ENCODE measurements at regions not wholly inside any gene's neighbourhood (a gene's known extent, or its start where the extent isn't known, plus 50 kb on each side); places are given as distances from the start of the nearest gene placed in this dataset.
"Not testable (repeated sequence)": the region's sequence is repeated elsewhere in the genome, so short reads cannot be mapped to it uniquely, and the experiment has no call there.

DNA sequence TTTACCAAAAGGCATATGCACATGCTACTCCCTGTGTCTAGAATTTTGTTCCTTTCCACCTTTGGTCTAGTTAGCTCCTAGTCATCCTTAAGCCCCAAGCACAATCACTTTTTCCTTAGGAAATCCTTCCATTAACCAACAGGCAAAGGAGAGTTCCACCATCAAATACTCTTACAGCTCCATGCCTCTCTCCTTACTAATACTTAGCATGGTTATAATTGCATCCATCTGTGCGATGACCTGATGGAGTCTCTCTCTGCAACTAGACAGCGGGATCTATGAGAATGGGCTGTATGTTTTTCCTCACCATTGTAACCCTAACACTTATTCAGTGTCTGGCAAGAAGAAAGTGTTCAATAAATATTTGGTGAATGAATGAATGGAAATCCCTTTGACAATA is 69.3 kb upstream of the SMAD3 start:
- no peak for DNase-seq (ENCODE audit: low spot score)
- H3K36me3 ChIP-seq: no peaks in the 10 kb centered on the region
- H3K27ac ChIP-seq: no peak overlapping the region
- no peaks in the 10 kb centered on the region for H3K9me3 ChIP-seq
- H3K4me1 ChIP-seq: no peaks in the 10 kb centered on the region
- TF ChIP-seq, protein P1, sequence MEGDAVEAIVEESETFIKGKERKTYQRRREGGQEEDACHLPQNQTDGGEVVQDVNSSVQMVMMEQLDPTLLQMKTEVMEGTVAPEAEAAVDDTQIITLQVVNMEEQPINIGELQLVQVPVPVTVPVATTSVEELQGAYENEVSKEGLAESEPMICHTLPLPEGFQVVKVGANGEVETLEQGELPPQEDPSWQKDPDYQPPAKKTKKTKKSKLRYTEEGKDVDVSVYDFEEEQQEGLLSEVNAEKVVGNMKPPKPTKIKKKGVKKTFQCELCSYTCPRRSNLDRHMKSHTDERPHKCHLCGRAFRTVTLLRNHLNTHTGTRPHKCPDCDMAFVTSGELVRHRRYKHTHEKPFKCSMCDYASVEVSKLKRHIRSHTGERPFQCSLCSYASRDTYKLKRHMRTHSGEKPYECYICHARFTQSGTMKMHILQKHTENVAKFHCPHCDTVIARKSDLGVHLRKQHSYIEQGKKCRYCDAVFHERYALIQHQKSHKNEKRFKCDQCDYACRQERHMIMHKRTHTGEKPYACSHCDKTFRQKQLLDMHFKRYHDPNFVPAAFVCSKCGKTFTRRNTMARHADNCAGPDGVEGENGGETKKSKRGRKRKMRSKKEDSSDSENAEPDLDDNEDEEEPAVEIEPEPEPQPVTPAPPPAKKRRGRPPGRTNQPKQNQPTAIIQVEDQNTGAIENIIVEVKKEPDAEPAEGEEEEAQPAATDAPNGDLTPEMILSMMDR (IDR thresholded peaks at IDR 0.05): no peak
- H3K27me3 ChIP-seq: no peaks in the 10 kb centered on the region
- no peak overlapping the region for H3K4me3 ChIP-seq

- DNase-seq (ENCODE audit: low spot score): no peak
- Histone ChIP-seq H3K9me3 (no peaks in the 10 kb centered on the region), H3K4me1 (no peaks in the 10 kb centered on the region), H3K27ac (no peak overlapping the region), H3K36me3 (no peaks in the 10 kb centered on the region), H3K27me3 (no peaks in the 10 kb centered on the region), H3K4me3 (no peak overlapping the region)
- TF ChIP-seq, protein P1 (IDR thresholded peaks at IDR 0.05): no peak
Measured at GRCh38 chr15:66997212-66997611, 68.2 kb upstream of the SMAD3 start.

- not testable (repeated sequence) for H3K27me3 ChIP-seq; H3K27ac ChIP-seq; H3K4me3 ChIP-seq; H3K9me3 ChIP-seq; DNase-seq (ENCODE audit: low spot score); H3K36me3 ChIP-seq; H3K4me1 ChIP-seq
Measured at GRCh38 chr15:66998234-66998633, 67.2 kb upstream of the SMAD3 start.

- DNase-seq (ENCODE audit: low spot score): no peak
Measured at GRCh38 chr15:66999046-66999968, 66.1 kb upstream of the SMAD3 start.

GRCh38 chr15:67000896-67001295 is 64.5 kb upstream of the SMAD3 start:
- Histone ChIP-seq H3K4me3 (no peak overlapping the region), H3K36me3 (no peaks in the 10 kb centered on the region), H3K9me3 (no peaks in the 10 kb centered on the region), H3K27me3 (no peaks in the 10 kb centered on the region), H3K27ac (no peak overlapping the region), H3K4me1 (no peaks in the 10 kb centered on the region)
- DNase-seq (ENCODE audit: low spot score): no peak
- TF ChIP-seq, protein P1 (IDR thresholded peaks at IDR 0.05): no peak

More at GRCh38 chr15:66999046-66999968, 66.1 kb upstream of the SMAD3 start:
- TF ChIP-seq, protein P1 (IDR thresholded peaks at IDR 0.05): no peak
- Histone ChIP-seq H3K27ac (no peak overlapping the region), H3K27me3 (no peaks in the 10 kb centered on the region), H3K4me3 (no peak overlapping the region), H3K4me1 (no peaks in the 10 kb centered on the region), H3K9me3 (no peaks in the 10 kb centered on the region), H3K36me3 (no peaks in the 10 kb centered on the region)

DNA sequence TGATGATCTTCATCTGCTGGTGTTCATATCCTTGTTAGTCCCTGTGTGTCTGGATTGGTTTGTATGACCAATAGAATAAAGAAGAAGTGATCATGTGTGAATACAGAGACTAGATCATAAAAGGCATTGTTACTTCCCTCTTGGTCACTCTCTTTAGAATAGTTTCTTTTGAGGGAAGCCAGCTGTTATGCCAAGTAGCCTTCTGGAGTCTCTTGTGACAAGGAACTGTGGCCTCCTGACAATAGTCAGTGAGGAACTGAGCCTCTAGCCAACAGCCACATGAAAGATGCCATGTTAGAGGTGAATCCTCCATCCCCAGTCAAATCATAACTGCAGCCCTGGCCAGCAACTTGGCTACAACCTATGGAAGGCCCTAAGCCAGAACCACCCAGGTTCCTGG is 63.0 kb upstream of the SMAD3 start:
- TF ChIP-seq, protein P1 (IDR thresholded peaks at IDR 0.05): no peak
- Histone ChIP-seq H3K4me3 (no peak overlapping the region), H3K9me3 (no peaks in the 10 kb centered on the region), H3K36me3 (no peaks in the 10 kb centered on the region), H3K27me3 (no peaks in the 10 kb centered on the region), H3K4me1 (no peaks in the 10 kb centered on the region), H3K27ac (no peak overlapping the region)
- no peak for DNase-seq (ENCODE audit: low spot score)
